DND-41 (cell line): ENCODE measurements at regions not wholly inside any gene's neighbourhood (a gene's known extent, or its start where the extent isn't known, plus 50 kb on each side); places are given as distances from the start of the nearest gene placed in this dataset.
"Not testable (repeated sequence)": the region's sequence is repeated elsewhere in the genome, so short reads cannot be mapped to it uniquely, and the experiment has no call there.

Experiments used
- ATAC-seq: fragments of 200-7000 bp; cut with Tn5 transposase; 3 replicates; pipeline ENCODE4 v1.9.1; 2021; ENCODE audit warnings: low read depth; ENCODE audit not compliant: insufficient read depth
- DNase-seq: peaks from one replicate; pipeline ENCODE4 v3.0.0-alpha.2; 2020
- H2AFZ ChIP-seq: 2 replicates; pipeline ENCODE4 v1.6.0; 2012; ENCODE audit warnings: low read depth, low read length
- H3K27ac ChIP-seq: 2 replicates; pipeline ENCODE4 v1.5.1; 2012; ENCODE audit warnings: low read length, inconsistent platforms
- H3K27me3 ChIP-seq: fragments of 200-600 bp; sonication (generic); 2 replicates; pipeline ENCODE4 v1.6.0; 2012; ENCODE audit warnings: low read length, mild to moderate bottlenecking, inconsistent platforms; ENCODE audit not compliant: insufficient read depth, poor library complexity
- H3K36me3 ChIP-seq: 2 replicates; pipeline ENCODE4 v1.5.1; 2012; ENCODE audit warnings: low read length, inconsistent platforms; ENCODE audit not compliant: insufficient read depth
- H3K4me1 ChIP-seq: 2 replicates; pipeline ENCODE4 v1.5.1; 2012; ENCODE audit warnings: mild to moderate bottlenecking, low read length; ENCODE audit not compliant: insufficient read depth
- H3K4me2 ChIP-seq: 2 replicates; pipeline ENCODE4 v1.6.0; 2012; ENCODE audit warnings: mild to moderate bottlenecking, moderate library complexity, low read length, inconsistent platforms; ENCODE audit not compliant: insufficient read depth
- H3K4me3 ChIP-seq, 2 experiments: fragments of 200-600 bp in 1 of 2; shearing (Covaris generic) in 1 of 2; 2 replicates each; pipeline ENCODE4 v1.5.1; 2012 to 2016; ENCODE audit warnings: inconsistent platforms in 2 of 2, low read length in 2 of 2, mild to moderate bottlenecking in 2 of 2, low read depth in 1 of 2, moderate library complexity in 1 of 2
- H3K79me2 ChIP-seq: 2 replicates; pipeline ENCODE4 v1.6.0; 2012; ENCODE audit warnings: low read length, inconsistent platforms; ENCODE audit not compliant: insufficient read depth
- H3K9ac ChIP-seq: 2 replicates; pipeline ENCODE4 v1.6.0; 2012; ENCODE audit warnings: low read depth, mild to moderate bottlenecking, inconsistent platforms, low read length, moderate library complexity
- H3K9me3 ChIP-seq: 2 replicates; pipeline ENCODE4 v1.5.1; 2012; ENCODE audit warnings: low read length, moderate library complexity, mild to moderate bottlenecking, inconsistent platforms; ENCODE audit not compliant: insufficient read depth, severe bottlenecking
- H4K20me1 ChIP-seq: 2 replicates; pipeline ENCODE4 v1.6.0; 2012; ENCODE audit warnings: low read length; ENCODE audit not compliant: insufficient read depth
- EZH2 ChIP-seq: IDR thresholded peaks from 3 replicates; pipeline ENCODE4 v1.6.1; 2012; ENCODE audit warnings: borderline replicate concordance, low read depth, mild to moderate bottlenecking, moderate library complexity, low read length, inconsistent platforms; ENCODE audit not compliant: severe bottlenecking
- TF ChIP-seq, protein P1 (sequence below): IDR thresholded peaks from 2 replicates; pipeline ENCODE4 v1.5.1; 2012; ENCODE audit warnings: borderline replicate concordance, low read length, moderate library complexity, mild to moderate bottlenecking; ENCODE audit not compliant: poor library complexity, severe bottlenecking; ENCODE audit errors: extremely low read depth

DNA sequence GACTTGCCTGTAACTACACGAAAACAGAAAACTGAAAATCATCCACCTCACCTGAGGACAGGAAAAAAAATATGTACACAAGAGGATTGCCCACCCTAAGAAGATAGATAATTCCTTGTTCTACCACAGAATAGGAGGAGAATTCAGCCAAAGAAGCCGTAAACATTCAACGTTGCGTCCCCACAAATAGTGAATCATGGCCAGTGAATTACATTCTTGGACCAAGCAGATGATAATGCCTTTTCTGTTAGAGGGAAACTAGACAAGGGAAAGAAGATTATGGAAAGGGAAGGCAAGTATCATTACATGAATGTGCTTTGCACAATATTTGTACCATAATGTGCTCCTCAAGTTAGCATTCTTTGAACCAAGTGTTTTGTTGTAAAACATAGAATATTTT, 95.5 kb upstream of the C1QTNF7 start:
- no peaks in the 10 kb centered on the region for H3K4me1 ChIP-seq
- H3K36me3 ChIP-seq = no peaks in the 10 kb centered on the region
- no peak overlapping the region for H3K4me2 ChIP-seq
- no peak overlapping the region for H3K27ac ChIP-seq
- H3K79me2 ChIP-seq = no peaks in the 10 kb centered on the region
- no peaks in the 10 kb centered on the region for H3K27me3 ChIP-seq
- H3K9me3 ChIP-seq = no peaks in the 10 kb centered on the region
- DNase-seq (no peak), ATAC-seq (no peak)
- H2AFZ ChIP-seq = no peak overlapping the region
- no peaks in the 10 kb centered on the region for H4K20me1 ChIP-seq
- TF ChIP-seq EZH2 = no peak
- TF ChIP-seq, protein P1, sequence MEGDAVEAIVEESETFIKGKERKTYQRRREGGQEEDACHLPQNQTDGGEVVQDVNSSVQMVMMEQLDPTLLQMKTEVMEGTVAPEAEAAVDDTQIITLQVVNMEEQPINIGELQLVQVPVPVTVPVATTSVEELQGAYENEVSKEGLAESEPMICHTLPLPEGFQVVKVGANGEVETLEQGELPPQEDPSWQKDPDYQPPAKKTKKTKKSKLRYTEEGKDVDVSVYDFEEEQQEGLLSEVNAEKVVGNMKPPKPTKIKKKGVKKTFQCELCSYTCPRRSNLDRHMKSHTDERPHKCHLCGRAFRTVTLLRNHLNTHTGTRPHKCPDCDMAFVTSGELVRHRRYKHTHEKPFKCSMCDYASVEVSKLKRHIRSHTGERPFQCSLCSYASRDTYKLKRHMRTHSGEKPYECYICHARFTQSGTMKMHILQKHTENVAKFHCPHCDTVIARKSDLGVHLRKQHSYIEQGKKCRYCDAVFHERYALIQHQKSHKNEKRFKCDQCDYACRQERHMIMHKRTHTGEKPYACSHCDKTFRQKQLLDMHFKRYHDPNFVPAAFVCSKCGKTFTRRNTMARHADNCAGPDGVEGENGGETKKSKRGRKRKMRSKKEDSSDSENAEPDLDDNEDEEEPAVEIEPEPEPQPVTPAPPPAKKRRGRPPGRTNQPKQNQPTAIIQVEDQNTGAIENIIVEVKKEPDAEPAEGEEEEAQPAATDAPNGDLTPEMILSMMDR = no peak
- H3K4me3 ChIP-seq = no peak overlapping the region
- H3K9ac ChIP-seq = no peak overlapping the region

DNA sequence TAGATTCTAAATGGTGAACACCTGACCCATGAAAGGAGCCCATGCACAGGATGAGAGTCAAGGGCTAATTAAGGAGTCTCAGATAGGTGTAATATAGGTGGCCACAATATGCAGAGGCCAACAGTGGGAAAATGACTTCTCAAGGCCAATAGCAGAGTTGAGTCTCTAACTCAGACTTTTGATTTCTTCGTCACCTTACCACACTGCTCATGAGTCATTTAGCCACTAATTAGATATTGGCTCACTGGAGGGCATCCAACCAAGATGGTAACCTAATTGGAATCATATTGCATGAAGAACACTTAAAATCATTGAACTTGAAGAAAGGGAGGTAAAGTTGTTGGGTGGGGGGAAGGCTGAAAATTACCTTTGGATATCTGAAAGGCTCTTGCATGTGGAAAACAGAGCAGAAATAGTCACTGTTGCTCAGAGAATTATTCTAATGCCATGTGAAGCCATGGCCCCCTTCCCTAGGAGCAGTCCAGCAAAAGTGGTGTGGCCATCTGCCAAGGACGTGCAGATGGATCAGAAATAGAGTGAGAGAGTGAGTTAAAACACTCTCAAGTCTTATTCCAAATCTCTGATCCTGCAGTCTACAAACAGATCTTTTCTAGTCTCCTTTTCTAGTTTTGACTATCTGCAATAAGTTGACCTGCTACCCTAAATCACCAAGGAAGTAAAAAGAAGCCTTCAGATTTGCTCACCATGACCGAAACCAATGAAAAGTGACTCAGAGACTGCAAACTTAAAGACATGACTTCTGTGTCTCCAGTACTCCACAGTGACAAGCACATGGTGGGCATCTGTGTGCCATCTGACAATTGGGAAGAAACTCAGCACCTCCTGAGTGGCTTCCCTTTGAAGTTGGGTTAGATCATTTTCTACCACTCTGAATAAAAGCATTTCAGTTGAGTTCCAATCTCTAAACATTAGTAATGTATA, 93.9 kb upstream of the C1QTNF7 start:
- Histone ChIP-seq H3K4me3 (no peak overlapping the region), H4K20me1 (no peaks in the 10 kb centered on the region), H3K4me1 (no peaks in the 10 kb centered on the region), H3K36me3 (no peaks in the 10 kb centered on the region), H3K27me3 (no peaks in the 10 kb centered on the region), H3K79me2 (no peaks in the 10 kb centered on the region), H3K4me2 (no peak overlapping the region), H3K27ac (no peak overlapping the region), H3K9me3 (no peaks in the 10 kb centered on the region), H2AFZ (no peak overlapping the region), H3K9ac (no peak overlapping the region)
- DNase-seq = no peak
- ATAC-seq = no peak
- TF ChIP-seq, protein P1 = no peak
- no peak for TF ChIP-seq EZH2

DNA sequence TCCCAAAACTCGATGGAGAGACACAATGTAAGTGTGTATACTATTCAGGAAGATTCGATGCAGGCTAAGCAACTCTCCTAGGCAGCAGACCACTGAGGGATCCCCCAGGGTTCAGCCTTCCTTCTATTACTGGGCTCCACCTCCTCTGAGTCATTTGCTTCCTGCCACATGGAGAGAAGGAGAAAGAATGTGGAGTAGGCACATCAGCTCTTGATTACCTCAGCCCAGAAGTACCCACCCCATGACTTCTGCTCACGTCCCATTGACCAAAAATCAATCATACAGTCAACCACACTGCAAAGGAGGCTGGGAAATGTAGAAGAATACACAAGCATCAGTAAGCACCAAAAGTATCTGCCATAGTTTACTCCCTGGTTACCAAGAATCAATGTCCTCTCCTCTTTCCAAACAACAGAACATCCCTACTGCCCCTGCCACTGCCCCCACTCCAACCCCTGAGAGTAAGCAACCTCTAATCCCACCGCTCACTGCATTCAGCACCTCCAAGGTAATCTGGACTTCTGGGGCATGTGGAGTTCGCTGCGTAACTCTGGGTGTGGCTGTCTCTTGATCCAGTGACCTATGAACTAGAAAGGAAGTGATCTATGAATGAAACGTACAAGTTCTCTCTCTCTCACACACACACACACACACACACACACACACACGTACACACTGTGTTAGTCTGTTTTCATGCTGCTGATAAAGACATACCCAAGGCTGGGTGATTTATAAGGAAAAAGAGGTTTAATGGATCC, 91.2 kb upstream of the C1QTNF7 start:
- H3K4me2 ChIP-seq = no peak overlapping the region
- no peak overlapping the region for H3K27ac ChIP-seq
- H3K79me2 ChIP-seq = no peaks in the 10 kb centered on the region
- no peaks in the 10 kb centered on the region for H3K9me3 ChIP-seq
- H2AFZ ChIP-seq = no peak overlapping the region
- no peak for TF ChIP-seq EZH2
- TF ChIP-seq, protein P1 = no peak
- no peak for ATAC-seq
- H3K4me1 ChIP-seq = no peaks in the 10 kb centered on the region
- H3K36me3 ChIP-seq = no peaks in the 10 kb centered on the region
- H3K4me3 ChIP-seq = no peak overlapping the region
- H3K27me3 ChIP-seq = peaks cover 3% of the 10 kb centered on the region
- no peak for DNase-seq
- no peaks in the 10 kb centered on the region for H4K20me1 ChIP-seq
- H3K9ac ChIP-seq = no peak overlapping the region

DNA sequence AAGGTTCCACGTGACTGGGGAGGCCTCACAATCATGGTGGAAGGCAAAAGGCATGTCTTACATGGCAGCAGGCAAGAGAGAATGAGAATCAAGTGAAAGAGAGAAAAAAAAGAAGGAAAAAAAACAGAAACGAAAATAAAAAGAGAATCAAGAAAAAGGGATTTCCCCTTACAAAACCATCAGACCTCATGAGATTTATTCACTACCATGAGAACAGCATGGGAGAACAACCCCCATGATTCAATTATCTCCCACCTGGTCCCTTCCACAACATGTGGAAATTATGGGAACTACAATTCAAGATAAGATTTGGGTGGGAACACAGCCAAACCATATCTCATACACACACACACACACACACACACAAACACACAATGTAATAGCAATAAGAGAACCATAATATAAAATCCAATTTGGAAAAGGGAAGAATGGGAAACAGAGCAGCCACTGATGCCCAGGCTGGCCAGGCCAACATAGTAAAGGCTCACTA, 90.6 kb upstream of the C1QTNF7 start:
- H2AFZ ChIP-seq, H3K36me3 ChIP-seq, H3K4me3 ChIP-seq, H3K9ac ChIP-seq, H3K4me1 ChIP-seq, DNase-seq, H3K4me2 ChIP-seq, H4K20me1 ChIP-seq, H3K27me3 ChIP-seq, H3K9me3 ChIP-seq, H3K79me2 ChIP-seq, H3K27ac ChIP-seq, ATAC-seq: not testable (repeated sequence)
